GM19452 (cell line): ENCODE measurements at regions not wholly inside any gene's neighbourhood (a gene's known extent, or its start where the extent isn't known, plus 50 kb on each side); places are given as distances from the start of the nearest gene placed in this dataset.
"Not testable (repeated sequence)": the region's sequence is repeated elsewhere in the genome, so short reads cannot be mapped to it uniquely, and the experiment has no call there.

Experiments
- ATAC-seq: cut with Tn5 transposase; IDR thresholded peaks from one replicate; pipeline ENCODE4 v1.9.1; 2021; ENCODE audit not compliant: unreplicated experiment

GRCh38 chr16:58862334-58863021, 128.4 kb upstream of the GOT2 start:
- no peak for ATAC-seq

DNA sequence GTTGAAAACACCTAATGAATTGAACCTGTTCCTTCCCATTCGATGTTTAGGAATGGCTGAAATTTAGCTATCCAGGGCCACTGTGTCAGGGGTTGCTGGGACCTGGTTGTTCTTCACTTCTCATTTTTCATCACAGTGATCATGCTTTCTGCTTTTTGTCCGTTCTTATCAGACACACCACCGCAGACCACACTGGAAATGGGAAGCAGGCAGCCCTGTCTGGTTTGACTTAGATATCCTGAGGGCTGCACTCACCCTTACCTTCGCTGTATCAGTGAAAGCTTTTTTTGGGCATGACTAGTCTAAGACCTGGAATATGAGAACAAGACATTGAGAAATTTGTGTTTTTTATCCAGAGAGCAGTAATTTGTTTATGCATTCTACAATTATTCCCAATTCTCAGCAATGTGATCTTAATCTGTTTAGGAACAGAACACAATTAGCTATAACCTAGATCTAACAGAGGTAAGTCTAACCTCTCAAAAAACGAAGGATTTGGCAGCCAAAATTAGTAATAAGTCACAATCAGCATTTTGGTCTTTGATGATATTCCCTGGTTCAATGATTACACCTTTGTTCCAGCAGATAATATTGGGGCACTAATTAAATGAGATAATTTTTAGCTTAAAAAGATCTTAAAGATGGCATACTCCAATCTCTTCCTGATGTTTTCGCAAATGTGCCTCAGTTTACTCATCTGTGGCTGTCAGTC, 126.0 kb upstream of the GOT2 start:
- no peak for ATAC-seq

- not testable (repeated sequence) for ATAC-seq
Observed at GRCh38 chr16:58858577-58858976, 124.5 kb upstream of the GOT2 start.

DNA sequence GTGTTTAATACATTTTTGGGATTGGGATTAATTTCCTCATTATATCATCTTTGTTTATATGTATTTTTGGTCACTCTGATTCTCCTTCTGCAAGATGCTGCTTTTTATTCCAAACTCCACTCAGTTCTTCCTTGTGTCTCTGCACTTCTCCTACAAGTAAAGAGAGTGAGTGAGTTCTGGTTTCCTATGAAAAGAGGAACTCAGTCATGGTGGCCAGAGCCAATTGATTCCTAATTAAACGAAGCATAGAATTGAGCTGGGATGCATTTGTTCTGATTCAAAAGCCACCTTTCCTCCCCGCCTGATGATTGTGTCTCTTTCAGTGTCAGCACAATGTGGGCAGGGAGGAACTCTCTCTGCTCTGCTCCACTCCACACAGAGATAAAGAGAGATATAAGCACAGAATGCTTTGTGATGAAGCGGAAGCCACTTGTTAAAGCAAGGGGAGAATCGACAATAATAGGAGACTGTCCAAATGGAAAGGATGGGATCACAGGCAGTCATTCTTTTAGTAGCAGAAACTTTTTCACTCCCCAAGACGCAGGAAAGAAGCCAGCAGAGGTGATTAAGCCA, 121.3 kb upstream of the GOT2 start:
- ATAC-seq = no peak

DNA sequence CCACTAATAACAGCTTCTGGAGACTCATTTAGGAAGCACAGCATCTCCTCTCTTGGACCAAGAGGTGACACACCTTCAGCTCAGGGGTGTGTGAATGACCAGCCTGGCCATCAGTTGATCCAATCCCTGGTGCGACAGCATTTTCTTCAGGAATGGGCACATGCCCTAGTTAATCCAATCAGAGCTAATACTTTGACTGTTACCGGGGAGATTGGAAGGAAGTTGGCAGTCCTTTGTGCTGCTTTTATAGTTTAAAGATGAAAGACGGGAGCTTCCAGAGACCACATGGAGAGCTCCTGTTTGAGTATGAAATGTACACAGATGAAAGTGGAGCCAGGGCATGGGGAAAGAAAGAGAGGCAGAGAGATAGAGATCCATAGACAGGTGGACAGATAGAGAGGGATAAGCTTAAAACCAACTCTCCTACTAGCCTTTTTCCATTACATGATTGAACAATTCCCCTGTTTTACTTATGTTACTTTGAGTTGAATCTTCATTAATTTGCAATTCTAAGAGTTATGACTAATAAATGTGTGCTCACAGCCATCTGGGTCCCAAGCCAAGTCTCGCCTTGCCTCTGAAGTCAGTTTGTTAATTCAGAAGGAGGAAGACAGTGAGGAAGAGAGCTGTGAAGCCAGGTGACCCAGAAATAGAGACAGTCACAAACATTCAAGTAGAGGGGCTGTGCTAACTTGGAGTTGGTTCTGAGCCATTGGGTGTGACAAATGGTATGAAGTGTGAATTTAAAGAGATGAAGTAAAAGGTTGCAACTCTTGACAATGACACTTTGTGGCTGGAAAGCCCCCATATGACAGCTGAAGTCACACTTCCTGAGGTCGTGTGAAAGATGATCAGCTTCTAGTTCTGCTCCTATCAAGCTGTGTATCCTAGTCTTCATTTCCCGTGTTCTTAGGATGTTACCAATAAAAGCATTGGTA, 120.0 kb upstream of the GOT2 start:
- peak; percentile 82 for ATAC-seq

GRCh38 chr16:58850678-58851020, 116.5 kb upstream of the GOT2 start:
- no peak for ATAC-seq

DNA sequence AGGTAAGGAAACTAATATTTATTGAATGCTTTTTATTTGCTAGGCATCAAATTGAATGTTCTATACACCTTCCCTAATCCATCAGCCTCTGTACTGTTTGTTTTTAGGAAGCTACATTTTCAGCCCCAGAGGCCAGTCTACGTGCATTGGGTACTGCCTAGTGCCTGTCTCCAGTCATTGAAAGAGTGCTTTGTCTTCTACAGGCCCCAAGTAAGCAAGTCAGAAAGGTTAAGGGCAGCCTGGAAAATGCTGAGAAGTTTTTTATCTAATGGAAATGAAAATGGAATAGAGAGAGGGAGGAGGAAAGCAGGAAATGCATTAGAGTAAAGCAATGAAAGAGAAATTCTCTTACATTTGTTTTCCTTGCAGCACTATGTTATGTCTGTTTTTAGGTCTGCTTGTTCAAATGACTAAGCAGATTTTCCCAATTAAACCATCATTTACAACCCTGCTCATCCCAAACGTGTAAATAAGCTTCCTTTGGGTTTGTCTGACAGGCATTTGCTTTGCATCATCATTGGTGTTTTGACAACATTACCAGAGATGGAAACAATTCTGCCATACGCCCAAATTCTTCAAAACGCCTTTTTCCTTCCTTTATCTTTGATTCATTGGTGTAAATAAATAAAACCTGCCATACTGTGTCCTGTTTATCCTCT, 116.0 kb upstream of the GOT2 start:
- ATAC-seq = no peak

- no peak for ATAC-seq
Observed at GRCh38 chr16:58848662-58849002, 114.5 kb upstream of the GOT2 start.

GRCh38 chr16:58847902-58848661, 114.0 kb upstream of the GOT2 start:
- no peak for ATAC-seq

- not testable (repeated sequence) for ATAC-seq
Observed at GRCh38 chr16:58846226-58846625, 112.1 kb upstream of the GOT2 start.

DNA sequence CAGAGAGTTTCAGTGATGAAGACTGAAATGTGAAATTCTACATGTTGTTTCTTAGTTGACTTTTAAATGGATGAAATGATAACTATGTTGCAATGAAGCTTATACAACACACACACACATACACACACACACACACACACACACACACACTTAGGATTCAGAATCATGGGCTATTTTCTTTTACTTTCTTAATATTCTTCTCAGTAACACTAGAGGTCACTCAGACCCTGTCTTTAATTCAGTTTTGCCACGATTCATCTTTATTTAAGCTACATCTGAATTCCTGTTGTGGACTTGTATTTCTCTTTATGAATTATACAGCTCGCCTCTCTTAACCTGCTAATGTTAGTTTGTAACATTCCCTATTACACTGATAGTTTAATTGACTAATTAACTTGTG, 109.6 kb upstream of the GOT2 start:
- ATAC-seq = peak; percentile 43

DNA sequence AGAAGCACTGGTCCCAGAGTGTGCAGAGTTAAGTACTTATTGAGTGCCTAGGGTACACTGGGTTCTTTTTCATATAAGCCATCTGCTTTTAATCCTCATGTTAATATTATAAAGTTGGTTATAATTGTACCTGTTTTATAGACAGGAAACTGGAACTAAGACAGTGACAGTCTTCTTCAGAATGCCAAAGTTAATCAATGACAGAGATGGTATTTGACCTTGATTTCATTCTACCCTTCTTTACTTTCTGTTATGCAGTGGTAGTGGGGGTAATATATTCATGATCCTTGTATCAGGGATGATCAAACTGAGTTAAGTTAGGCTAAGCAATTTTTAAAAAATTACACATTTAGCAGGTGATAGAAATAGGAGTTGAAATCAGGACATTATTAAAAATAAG, 108.6 kb upstream of the GOT2 start:
- ATAC-seq = peak; percentile 74

GRCh38 chr16:58842156-58842555, 108.0 kb upstream of the GOT2 start:
- peak; percentile 73 for ATAC-seq

- ATAC-seq = no peak
Observed at GRCh38 chr16:58837950-58838349, 103.8 kb upstream of the GOT2 start.

- ATAC-seq = no peak
Observed at GRCh38 chr16:58836427-58836826, 102.3 kb upstream of the GOT2 start.

DNA sequence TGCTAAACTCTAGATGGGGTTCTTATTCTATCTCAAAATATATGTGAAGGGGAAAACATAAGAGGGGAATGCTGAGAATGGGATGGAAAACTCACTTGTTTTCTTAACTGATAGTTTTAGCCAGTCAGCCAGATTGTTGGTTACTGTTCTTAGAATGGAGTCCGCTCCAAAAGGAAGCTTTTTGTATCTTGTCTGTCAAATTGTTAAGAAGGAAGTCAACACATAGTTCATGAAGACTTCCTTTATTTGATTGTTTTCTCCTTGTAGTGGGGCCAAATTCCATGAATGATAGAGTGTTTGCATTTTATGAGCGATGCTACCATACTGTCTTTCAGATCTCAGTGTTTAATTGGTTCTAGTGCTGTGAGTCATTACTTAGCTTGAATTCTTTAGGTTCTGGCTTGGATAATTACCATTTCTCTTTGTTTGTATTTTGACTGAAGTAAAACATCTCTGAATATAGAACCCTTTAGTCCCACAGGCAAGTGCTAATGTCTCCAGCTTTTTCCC, 98.3 kb upstream of the GOT2 start:
- ATAC-seq = no peak

- no peak for ATAC-seq
Observed at GRCh38 chr16:58831386-58831785, 97.3 kb upstream of the GOT2 start.

DNA sequence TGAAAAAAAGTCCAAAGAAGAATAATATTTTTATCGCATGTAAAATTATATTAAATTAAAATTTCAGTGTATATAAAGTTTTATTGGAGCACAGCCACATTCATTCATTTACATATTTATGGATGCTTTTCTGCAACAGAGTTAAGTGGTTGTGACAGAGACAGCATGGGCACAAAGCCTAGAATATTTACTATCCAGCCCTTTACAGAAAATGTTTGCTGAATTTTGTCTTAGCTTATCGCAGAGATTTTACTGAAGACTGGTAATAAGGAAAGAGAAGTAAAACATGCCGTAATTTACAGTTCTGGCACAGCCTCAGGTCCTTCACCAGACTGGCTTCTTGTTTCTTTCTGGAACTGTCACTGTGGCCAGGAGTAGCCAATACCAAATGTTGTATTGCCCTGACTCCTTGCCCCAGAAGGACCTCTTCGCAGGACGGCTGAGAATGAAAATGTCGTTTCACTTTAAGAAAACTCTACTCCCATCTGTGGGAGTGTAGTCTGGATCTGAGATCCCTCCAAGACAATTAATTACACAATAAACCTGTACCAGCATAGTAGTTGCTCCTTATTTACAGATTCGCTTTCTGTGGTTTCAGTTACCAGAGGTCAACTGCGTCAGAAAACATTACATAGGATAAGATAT, 94.9 kb upstream of the GOT2 start:
- ATAC-seq = no peak

- ATAC-seq = no peak
Observed at GRCh38 chr16:58824201-58824600, 90.1 kb upstream of the GOT2 start.

GRCh38 chr16:58821886-58822285, 87.8 kb upstream of the GOT2 start:
- no peak for ATAC-seq
